ENCODE measurements at regions not wholly inside any gene's neighbourhood (a gene's known extent, or its start where the extent isn't known, plus 50 kb on each side); places are given as distances from the start of the nearest gene placed in this dataset.

DNA sequence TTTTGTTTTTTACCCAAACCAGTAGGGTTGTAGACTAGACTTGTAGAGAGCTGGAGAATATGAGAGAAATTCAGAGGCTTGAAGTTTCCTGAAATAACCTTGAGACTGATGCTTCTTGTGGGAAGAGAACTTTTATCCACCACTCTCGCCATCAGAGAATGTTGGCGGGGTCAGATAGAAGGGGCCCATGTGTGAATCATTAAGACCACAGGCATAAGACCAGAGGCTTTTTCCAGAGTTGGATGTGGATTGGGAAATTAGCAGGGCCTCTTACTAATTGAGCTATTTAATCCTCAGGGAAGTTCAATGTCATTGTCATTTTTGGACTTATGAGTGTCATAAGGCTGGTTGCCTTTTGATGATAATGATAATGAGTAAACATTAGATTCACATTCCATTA, 246.9 kb upstream of the THRB start:
- intact Hi-C loops (cut with DNase I), result no loop called here
- Histone ChIP-seq H3K9me3 (no peaks in the 10 kb centered on the region), H3K27me3 (no peaks in the 10 kb centered on the region), H3K4me3 (no peak overlapping the region), H3K4me1 (no peaks in the 10 kb centered on the region), H3K27ac (no peak overlapping the region), H3K36me3 (no peaks in the 10 kb centered on the region)
- no peak for DNase-seq (ENCODE audit: low spot score in 2 of 2)
- TF ChIP-seq, protein P1, sequence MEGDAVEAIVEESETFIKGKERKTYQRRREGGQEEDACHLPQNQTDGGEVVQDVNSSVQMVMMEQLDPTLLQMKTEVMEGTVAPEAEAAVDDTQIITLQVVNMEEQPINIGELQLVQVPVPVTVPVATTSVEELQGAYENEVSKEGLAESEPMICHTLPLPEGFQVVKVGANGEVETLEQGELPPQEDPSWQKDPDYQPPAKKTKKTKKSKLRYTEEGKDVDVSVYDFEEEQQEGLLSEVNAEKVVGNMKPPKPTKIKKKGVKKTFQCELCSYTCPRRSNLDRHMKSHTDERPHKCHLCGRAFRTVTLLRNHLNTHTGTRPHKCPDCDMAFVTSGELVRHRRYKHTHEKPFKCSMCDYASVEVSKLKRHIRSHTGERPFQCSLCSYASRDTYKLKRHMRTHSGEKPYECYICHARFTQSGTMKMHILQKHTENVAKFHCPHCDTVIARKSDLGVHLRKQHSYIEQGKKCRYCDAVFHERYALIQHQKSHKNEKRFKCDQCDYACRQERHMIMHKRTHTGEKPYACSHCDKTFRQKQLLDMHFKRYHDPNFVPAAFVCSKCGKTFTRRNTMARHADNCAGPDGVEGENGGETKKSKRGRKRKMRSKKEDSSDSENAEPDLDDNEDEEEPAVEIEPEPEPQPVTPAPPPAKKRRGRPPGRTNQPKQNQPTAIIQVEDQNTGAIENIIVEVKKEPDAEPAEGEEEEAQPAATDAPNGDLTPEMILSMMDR (IDR thresholded peaks at IDR 0.05), result no peak

DNA sequence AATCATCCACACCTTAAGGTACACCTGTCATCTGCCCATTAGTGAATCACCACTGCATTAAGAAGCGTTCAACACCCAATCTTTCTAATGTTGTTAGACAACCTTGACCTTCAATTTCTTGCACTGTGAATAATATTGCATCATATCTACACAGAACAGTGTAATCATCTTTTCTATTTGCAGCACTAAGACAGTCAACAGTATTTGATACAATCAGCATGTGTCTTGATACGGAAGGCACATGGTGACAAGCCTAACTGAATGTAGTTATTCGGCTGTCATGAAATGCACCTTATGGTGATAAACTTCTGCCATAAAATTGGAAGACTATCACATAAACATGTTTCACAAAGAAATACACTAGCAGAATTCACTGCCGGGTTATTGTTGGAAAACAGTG, 253.9 kb upstream of the THRB start:
- Histone ChIP-seq H3K4me3 (no peak overlapping the region), H3K36me3 (no peaks in the 10 kb centered on the region), H3K4me1 (no peaks in the 10 kb centered on the region), H3K9me3 (no peaks in the 10 kb centered on the region), H3K27me3 (no peaks in the 10 kb centered on the region), H3K27ac (no peak overlapping the region)
- no peak for DNase-seq (ENCODE audit: low spot score in 2 of 2)
- TF ChIP-seq, protein P1 (IDR thresholded peaks at IDR 0.05), result no peak
- intact Hi-C loops (cut with DNase I), result no loop called here

DNA sequence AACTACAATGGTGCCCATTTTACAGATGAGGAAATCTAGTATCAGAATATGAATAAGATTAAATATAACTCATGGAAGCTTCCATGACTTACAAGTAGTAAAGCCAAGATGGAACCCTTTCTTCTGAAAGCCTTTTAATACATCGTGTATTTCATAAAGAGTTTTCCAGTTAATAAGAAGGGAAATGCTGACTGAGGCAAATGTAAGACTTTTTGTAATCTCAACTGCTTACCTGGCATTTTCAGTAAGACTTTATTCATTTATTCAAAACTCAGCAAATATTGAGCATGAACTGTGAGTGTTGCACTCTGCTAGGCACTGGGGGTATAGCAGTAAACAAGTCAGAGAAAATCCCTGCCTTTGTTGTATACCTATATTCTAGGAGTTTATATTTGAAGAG, 256.4 kb upstream of the THRB start:
- Histone ChIP-seq H3K36me3 (no peaks in the 10 kb centered on the region), H3K4me1 (no peaks in the 10 kb centered on the region), H3K27me3 (no peaks in the 10 kb centered on the region), H3K9me3 (no peaks in the 10 kb centered on the region), H3K4me3 (no peak overlapping the region), H3K27ac (no peak overlapping the region)
- TF ChIP-seq, protein P1 (IDR thresholded peaks at IDR 0.05), result no peak
- intact Hi-C loops (cut with DNase I), result no loop called here
- no peak for DNase-seq (ENCODE audit: low spot score in 2 of 2)

DNA sequence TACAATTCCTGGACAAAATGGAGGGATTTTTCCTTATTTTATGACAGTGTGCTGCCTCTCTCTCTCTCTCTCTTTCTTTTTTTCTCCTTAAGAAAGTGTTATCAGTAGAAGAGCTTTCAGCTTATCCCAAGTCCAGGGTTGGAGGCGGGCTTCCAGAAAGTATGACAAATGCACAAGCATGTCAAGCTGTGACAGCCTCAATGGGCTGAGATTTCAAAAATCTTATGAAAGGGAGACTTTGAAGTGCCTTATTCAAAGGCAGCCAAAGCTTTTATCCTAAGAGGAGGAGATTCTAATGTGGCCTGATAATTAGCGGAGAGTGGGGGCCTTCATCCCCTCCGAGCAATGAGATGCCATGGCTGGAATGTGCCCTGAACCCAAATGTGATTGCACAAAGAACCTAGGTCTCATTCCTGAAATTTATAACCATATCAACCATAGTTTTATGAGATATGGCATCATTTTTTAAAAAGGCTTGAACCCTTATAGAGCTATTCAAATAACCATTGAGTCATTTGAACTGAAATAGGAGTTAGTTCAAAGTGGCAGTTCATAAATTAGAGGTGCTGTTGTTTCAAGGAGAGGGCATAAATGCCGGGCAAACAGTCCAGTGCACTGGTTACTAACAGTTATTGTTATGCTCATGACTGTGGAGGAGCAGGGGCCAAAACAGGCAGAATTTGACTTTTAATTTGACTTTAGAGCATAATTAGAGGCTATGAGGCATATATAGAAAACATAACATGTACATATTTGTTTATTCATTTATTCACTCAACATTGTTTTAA, 261.6 kb upstream of the THRB start:
- H3K27me3 ChIP-seq, result no peaks in the 10 kb centered on the region
- no peaks in the 10 kb centered on the region for H3K4me1 ChIP-seq
- H3K9me3 ChIP-seq, result no peaks in the 10 kb centered on the region
- no peak for DNase-seq (ENCODE audit: low spot score in 2 of 2)
- no peak overlapping the region for H3K4me3 ChIP-seq
- no peaks in the 10 kb centered on the region for H3K36me3 ChIP-seq
- no peak overlapping the region for H3K27ac ChIP-seq
- intact Hi-C loops (cut with DNase I), result no loop called here
- TF ChIP-seq, protein P1 (IDR thresholded peaks at IDR 0.05), result no peak

DNA sequence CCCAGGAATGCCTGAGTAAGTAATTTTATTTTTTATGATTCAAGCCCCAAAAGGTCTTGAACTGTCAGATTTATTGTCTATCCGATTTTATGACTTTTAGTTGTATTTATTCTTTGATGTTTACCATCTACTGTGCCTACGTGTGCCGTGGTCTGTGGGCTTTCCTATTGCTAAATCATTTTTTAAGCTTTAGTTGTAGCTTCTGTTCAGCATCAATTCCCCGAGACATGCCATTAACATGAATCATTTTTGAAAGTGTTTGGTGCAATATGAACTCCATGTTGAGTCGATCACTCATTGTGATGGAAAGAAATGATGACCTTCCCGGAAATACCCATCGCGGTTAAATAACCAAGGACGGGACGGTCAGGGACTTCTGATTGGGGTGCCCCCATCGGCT, 268.7 kb upstream of the THRB start:
- intact Hi-C loops (cut with DNase I), result no loop called here
- no peak overlapping the region for H3K27ac ChIP-seq
- DNase-seq (ENCODE audit: low spot score in 2 of 2), result no peak
- no peak overlapping the region for H3K4me3 ChIP-seq
- no peaks in the 10 kb centered on the region for H3K27me3 ChIP-seq
- no peaks in the 10 kb centered on the region for H3K4me1 ChIP-seq
- H3K9me3 ChIP-seq, result no peaks in the 10 kb centered on the region
- TF ChIP-seq, protein P1 (IDR thresholded peaks at IDR 0.05), result no peak
- H3K36me3 ChIP-seq, result no peaks in the 10 kb centered on the region

All from ascending aorta (tissue), 2 donors.